Globus pallidus (tissue), 1 donor: ENCODE measurements at regions not wholly inside any gene's neighbourhood (a gene's known extent, or its start where the extent isn't known, plus 50 kb on each side); places are given as distances from the start of the nearest gene placed in this dataset.

Experiments
- DNase-seq: peaks from one replicate; pipeline ENCODE4 v3.0.0-alpha.2; 2015; ENCODE audit warnings: low spot score

DNA sequence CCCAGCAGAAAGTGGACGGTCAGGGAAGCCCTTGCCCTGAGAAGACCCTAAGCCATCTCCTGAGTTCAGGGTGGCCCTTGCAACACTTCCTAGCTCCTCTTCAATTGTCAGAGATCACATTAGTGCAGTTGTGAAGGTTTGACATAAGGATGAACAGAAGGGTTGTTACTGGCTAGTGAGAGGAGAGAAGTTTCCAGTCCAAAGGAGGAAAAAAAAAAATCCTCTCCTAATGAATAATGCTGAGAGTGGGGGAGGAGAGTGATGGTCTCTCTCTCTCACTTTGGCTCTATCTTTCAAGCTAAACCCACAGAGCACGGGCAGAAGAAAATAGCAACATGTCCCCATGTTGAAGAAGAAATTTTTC, 819.9 kb downstream of the BCL11A start:
- no peak for DNase-seq

DNA sequence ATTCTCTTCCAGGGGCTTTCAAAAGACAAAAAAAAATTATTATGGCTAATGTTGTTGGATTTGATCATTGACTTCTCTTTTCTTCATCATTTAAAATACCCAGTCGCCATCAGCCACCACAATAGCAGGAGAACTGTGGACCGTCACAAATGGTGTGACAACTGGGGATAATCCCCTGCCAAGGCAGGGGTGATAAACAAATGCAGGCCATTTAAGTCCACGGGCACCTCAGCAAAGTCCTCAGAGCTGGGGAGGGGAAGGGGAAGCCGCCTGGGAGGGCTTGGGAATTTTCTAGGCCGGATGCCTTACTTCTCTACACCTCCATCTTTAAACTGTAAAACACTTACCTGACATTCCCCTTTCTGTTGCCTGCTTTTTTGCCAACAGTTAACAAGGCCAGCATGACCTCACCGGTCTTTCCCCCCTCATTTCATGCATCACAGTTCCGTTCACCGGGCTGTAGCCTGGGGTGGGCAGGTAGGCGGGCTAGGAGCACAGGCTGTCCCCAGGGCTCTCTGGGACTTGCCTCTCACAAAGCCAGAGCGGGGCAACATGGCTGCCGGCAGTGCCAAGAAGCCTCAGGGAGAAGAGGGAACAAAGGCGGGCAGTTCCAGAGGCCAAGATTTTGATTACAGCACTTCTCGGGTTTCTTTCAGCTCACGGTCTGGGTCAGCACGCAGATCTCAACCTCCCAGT, 820.4 kb downstream of the BCL11A start:
- DNase-seq: no peak

DNA sequence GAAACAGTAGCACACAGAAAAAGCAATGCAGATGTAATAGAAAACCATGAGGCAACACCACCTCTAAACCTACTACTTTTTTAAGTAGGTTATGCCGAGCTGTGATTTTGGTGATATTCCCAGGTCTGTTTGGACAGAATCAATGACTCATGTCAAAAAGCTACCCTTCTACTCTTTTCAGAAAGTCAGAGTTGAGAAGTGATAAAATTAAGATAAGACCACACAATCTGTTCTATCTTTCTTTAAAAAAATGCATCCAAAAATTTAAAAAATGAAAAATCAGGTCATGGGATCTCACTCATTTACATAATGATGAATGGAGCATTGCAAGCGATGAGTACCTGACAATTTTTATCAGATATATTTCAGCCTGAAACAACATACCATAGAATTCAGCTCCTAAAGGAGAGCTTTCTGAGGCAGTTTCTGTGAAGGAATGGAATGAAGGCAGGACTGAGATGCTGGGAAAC, 826.3 kb downstream of the BCL11A start:
- DNase-seq: no peak

DNA sequence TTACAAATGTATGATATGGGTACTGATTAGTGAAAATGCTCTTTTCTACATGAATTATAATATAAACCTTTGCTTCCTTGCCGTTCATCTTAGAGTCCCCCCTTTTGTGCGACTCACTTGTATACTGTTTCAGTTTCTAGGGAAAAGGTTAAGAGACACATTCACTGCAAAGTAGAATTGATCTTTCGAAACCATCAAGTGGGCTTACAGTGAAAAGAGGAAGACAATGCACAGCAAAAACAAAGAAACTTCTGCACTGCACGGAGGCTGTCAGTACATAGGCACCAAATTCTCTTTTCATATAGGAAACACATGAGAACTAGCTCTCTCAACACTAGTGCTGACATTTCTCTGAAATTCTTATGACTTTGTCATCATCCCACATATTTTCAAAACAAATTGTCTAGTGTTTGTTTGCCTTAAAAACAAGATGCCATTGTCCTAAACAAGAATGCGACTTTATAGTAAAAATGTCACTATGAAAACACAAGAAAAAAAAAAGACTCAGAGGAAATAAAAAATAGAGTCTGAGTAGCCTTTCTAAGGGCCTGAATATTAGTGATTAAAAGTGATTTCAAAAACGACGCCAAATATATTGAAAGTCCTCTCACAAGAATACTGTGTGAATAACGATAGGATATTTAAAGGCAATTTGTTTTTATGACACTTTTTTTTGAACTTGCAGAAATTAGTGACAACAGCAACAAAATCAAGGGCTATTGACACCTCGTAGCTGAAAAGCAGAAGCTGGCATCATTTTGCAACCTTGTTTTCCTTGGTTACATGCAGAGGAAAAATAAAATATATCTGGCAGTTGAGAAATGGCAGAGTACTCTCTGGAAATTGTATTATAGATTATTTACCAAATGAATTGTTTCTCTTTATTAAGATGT, 827.0 kb downstream of the BCL11A start:
- peak; percentile 4 for DNase-seq

DNA sequence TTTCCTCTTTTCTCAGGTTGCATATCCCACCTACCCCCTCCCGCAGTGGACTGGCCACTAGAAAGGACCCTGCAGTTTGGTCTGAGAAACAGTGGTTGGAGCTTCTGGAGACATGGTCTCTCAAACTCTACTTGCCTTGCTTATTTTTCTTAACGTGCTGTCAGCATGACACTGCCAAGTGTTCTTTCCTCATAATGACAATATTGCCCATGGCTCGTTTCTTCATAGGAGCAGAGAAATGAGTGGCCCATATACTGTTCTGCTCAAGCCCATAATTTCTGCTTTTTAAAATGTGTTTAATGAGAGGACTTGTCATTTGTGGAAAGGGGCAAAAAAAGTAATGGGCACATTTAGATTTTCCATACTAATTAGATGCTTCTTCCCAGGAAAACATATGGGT, 828.7 kb downstream of the BCL11A start:
- DNase-seq: no peak

DNA sequence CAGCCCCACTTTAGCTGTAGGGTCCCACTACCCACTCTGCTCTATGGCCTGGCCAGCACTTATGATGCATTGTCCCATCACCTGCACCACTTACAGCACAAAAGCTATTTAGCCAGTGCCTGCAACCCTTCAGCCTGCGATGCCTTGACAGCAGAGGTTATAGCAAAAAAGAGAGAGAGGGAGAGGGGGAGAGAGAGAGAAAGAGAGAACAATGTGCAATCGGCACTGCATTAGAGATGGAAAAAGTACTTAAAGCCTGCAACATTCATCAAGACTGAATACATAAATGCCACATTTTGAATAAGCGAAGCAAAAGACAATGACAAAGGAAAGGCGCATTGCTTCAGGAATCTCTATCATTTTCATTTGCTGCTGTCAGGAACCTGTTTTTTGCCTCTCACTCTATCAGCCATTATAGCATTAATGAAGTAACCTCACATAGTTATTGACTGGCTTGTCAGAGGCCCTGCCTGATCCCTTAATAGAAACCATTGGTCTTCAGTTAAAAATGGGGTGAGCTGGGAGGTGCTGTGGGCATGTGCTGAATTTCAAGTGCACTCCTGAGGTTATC, 833.1 kb downstream of the BCL11A start:
- no peak for DNase-seq

DNA sequence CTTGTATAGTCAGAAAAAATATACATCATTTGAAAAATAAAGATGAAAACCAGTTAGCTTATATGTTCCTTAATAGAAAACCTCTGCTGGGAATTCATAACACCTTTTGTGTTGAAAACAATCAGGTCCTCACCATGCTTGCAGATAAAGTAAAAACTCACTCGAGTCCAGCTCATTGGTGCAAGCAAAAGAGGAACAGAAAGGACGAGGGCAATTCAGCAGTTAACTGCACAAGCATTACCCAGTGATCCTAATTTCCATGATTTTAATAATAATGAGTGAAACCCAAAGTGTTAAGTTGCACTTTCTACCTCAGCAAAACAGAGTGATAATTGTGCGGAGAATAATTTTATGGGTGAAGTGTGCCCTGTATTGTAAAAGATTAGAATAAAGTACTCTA, 839.9 kb downstream of the BCL11A start:
- DNase-seq: no peak

DNA sequence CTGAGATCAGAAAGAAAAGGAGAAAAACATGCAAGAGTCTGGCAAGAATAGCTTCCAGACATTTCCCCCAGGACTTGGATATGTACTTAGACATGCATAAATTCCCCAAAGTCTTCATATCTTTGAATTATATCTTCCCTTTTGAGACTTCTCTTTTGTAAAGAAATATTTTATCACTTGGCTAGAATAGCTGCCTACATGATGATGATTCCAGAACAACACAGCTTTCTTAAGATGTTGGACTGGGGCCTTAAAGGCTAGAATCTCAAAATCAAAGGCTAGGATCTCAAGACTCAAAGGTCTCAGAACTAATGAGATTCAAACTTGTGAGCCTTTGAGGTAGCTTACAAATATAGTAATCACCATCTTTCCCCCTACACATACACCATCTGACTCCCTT, 842.3 kb downstream of the BCL11A start:
- DNase-seq: no peak

DNA sequence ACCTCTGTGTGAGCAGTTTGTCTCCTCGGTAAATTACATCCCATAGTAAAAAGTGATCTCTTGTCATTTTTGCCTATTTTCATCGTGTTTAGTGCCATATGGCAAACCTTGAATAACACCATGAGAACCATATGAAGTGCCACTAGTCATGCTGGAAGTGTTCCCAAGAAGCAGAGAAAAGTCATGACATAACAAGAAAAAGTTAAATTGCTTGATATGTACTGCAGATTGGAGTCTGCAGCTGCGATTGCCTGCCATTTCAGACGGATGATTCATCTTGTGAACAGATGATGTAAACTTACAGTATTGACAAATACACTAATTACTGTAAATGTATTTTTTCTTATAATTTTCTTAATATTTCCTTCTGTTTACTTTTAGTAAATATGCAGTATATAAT, 846.7 kb downstream of the BCL11A start:
- DNase-seq: no peak

DNA sequence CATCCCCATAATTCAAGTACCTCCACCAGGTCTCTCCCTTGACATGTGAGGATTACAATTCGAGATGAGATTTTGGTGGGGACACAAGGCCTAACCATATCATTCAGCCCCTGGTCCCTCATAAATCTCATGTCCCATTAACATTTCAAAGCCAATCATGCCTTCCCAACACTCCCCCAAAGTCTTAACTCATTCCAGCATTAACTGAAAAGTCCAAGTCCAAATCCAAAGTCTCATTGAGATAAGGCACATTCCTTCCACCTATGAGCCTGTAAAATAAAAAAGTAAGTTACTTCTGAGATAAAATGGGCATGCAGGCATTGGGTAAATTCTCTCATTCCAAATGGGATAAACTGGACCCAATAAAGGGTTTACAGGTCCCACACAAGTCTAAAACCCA, 849.7 kb downstream of the BCL11A start:
- DNase-seq: no peak

DNA sequence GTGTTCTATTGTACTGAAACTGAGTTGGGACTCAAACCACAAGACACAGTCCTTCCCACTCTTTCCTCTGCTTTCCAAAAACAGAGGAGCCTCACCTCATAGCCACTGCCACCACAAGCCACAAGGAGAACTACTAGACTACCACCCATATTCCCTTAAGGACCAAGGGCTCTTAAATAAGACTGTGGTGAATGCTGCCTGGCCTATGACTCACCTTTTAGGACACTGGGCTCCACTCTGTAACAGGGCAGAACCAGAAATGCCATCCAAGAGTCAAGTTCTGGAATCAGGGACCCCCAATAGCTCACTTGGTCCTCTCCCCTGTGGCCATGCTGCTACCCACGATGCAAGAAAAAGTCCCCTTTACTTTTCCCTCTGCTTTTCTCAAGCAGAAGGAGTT, 851.4 kb downstream of the BCL11A start:
- no peak for DNase-seq

DNA sequence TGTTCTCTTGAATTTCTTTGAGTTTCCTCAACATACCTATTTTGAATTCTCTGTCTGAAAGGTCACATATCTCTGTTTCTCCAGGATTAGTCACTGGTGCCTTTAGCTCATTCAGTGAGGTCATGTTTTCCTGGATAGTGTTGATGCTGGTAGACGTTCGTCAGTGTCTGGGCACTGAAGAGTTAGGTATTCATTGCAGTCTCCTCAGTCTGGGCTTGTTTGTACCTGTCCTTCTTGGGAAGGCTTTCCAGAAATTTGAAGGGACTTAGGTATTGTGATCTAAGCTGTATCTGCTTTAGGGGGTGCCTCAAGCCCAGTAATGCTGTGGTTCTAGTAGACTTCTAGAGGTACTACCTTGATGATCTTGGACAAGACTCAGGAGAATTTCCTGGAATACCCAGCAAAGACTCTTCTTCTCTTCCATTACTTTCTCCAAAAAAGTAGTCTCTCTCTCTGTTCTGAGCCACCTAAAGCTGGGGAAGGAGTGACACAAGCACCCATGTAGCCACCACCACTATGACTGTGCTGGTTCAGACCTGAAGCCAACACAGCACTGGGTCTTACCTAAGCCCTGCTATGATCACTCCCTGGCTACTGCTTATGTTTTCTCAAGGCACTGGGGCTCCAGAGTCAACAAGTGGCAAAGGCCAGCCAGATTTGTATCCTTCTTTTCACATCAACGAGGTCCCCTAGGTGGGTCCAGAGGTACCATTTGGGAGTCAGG, 852.0 kb downstream of the BCL11A start:
- DNase-seq: no peak

DNA sequence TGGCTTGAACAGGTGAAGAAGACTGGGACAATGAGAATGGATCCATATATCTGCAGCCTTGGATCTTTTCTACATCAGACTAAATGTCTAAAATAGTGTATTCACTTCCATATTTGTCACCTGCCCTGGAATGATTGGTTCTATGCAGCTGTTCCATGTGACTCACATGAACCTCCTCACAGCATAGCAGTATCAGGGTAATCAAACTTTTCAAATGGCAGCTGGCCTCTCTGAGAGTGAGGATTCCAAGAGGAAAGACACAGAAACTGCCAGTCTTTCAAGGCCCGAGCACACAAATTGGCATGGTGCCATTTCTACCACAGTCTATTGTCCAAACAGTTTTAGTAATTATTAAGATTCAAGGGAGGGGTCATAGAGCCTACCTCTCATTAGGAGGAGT, 859.3 kb downstream of the BCL11A start:
- DNase-seq: no peak

DNA sequence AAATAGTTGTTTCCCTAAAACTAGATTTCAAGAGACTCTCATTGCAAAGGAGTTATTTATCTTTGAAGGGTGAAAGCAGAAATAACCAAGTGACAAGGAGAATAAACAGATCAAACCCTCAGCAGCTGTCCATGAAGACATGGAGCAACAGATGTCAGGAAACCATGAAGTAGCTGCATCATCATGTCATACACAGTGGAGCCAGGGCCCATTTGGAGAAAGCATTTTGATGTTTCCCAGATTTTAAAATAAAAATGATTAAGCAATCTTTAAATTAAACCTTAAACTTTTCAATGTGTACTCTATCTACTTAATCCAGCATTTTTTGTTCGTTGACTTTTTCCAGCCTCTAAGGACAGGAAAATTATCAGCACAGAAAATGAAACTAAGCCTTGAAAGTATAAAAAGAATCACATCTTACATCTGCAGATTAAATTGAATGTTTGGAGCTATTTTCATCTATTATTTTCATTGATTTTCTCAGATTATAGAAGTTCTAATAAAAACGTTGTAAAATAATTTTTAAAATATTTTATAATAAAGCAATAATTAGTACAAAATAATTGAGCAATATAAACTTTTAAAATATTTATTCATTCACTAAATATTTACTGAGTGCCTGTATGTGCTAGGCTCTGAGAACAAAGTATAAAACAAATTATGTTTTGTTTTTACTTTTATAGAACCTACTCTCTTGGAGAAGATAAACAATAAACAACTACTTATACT, 860.1 kb downstream of the BCL11A start:
- no peak for DNase-seq

DNA sequence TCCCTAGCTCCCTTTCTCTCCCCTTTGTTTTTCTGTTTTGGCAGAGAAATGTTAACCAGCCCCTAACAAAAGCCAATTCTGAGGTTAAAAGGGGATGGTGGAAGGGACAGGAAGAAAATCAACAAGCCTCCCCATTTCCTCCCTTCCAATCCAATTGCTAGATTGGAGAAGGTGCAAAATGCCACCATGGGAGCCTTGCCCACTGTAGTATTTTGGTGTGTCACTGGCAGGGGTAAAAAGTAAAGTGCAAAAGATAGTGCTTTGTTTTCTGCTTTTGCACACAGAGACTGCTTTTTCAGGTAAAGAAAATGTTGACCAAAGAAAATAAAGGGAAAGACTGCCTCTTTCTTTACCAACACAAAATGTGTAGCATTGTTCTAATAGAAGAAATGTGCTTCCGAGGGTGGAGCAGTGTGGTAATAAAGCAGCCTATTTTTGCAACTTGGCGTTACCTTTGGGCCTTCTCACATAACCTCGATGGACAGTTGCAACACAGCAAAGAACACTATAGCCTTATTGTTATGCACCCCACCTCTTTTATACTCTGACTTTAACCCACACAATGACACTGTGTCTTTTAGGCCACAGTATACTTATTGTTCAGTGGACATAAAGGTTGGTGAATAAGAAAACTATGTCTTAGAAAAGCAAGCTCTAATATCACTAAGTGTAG, 861.8 kb downstream of the BCL11A start:
- DNase-seq: no peak

DNA sequence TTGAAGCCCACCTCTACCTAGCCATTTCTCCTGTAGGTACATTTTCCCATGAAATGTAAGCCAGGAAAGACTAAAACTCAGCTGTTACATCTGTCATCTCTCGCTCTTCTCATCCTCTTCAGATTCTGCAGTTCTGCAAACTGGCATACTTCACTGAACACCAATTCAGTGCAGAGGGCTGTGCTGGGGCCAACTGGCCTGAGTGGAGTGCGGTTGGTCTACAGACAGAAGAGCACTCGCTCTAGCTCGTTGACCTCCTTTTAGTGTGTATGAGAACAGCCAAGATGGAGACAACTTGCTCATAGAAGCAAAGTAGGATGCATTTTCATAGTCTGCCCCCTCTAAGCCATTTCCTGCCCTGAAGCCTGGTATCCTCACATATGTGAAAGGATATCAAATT, 862.6 kb downstream of the BCL11A start:
- DNase-seq: no peak

DNA sequence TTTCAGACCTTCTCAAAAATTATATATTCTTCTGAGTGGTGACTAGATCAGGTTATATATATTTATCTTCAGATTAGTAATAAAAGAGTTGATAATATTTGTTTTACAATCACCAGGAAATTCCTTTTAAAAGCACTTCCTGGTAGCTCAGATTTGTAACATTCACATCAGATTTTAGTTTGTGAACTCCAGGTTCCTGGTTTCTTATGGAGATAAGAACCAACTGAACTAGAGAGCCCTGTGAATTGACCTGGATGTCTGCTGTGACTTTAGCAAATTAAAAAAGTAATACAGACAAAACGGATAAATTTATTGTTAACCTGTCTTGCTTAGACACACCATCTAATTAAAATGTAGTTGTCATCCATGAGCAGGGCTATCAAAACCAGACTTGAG, 868.7 kb downstream of the BCL11A start:
- DNase-seq: no peak

DNA sequence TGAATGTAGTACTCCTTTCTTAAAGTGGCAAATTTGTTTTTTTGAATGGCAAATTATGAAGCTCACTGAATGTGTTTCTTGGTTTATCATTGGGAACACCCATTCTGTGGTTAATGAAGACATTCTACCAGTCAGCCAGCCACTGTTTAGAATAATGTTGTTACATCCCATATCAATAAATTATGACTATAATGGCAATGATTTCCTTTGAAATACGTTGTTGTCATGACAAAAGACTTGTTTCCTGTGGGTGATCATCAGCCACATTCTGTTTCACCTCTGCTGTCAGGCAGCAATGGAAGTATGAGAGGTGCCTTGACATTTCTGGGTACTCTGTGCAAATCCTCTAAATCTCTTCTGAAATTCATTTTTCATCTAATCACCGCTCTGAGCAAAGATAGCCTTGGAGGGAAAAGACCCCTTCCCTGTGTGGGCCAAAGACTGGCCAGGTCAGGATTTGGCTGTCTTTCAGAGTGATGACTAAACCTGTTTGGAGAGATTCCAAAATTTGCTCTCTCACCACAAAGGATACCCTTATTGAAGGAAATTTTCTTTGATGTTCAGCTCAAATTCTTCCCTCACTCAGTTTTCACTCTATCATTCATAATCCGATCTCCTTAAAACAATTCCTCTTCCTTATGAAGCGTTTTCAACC, 869.2 kb downstream of the BCL11A start:
- no peak for DNase-seq

DNA sequence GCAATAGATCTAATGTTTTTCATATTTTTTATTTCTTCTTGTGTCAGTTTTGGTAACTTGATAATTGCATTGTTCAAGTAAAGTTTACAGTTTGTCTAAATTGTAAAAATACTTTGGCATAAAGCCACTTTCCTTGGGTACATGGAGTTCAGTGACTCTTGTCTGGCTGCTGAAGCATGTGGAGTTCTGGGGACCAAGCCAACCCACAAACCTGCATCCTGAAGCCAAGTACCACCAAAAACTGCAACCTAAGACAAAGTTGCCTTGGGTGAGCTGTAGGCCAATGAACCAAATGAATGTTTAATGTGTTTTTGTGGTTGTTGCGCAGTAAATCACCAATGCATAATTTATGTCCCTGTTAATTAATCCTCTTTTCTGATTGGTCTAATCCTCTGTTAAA, 872.6 kb downstream of the BCL11A start:
- DNase-seq: no peak

DNA sequence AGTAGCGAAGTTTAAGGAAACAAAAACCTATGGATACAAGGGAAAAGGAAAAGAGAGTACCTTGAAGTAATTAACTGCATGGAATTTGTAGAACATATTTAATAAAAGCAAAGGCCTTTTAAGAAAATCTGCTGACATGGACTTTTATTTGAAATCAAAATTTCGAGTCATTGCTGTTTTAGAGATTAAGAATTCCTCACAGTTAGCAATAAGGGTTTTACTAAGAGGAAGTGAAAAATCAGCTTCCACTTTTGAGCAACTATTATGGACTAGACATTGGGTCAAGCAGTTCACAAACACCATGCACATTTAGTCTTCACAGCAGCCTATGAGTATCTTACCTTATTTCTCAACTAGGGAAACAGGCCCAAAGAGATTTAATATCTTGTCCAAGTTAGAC, 876.3 kb downstream of the BCL11A start:
- DNase-seq: no peak

DNA sequence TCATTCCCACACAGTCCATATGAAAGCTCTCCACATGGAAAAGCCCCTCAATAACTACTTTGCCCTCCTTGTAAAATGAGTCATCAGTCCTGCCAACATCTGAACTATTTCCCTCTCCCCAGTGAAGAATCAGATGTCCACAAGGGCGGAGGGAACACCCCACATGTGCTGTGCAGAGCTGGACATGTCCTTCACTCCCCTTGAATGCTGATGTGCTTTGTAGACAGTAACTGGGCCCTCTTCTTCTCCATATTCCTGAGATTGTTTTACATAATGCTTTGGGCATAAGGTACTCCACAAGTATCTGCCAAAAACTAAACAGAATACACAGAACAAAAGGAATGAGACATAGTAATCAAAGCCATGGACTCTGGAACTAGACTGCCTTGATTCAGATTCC, 879.4 kb downstream of the BCL11A start:
- no peak for DNase-seq
